Activated CD4-positive, CD25-positive, alpha-beta regulatory T cell (primary cell): ENCODE measurements at regions not wholly inside any gene's neighbourhood (a gene's known extent, or its start where the extent isn't known, plus 50 kb on each side); places are given as distances from the start of the nearest gene placed in this dataset.
"Not testable (repeated sequence)": the region's sequence is repeated elsewhere in the genome, so short reads cannot be mapped to it uniquely, and the experiment has no call there.

ENCODE experiments used
- DNase-seq, 4 experiments: peaks; one replicate each; lab custom pipeline; 2025; lab: John Stamatoyannopoulos, UW

DNA sequence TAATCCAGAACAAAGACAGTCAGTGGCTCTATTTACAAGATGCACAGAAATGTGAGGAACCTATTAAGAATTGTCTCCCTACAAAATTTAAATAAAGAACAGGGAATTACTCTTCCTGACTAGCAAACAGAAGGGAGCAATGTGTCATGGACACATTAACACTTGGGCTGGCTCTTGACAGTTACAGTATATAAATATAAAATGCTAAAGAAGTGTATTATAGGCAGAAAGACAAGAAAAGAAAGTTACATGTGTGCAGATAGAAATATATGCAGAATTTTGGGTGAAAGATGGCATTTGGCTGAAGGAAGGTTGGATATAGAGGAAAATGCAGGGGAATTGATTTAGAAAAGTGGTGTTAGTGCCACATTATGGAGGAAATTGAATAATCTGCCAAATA lies 2257.1 kb upstream of the ACO1 start:
- no peak for DNase-seq

DNA sequence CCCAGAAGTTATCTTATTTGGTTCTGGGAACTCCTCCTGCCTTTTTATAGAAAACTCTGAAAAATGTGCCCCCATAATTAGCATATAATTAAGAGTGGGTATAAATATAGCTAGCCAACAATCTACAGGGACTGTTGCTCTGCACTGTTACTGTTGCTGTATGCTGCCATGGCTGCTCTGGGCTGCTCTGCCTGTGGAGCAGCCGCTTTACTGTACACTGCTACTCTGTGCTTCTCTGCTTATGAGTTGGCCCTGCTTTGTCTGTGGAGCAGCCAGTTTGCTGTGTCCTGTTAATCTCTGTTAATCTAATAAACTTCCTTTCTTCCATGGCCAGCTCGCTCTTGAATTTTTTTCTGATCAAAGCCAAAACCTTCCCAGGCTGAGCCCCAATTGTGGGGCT lies 2244.0 kb upstream of the ACO1 start:
- DNase-seq = no peak

DNA sequence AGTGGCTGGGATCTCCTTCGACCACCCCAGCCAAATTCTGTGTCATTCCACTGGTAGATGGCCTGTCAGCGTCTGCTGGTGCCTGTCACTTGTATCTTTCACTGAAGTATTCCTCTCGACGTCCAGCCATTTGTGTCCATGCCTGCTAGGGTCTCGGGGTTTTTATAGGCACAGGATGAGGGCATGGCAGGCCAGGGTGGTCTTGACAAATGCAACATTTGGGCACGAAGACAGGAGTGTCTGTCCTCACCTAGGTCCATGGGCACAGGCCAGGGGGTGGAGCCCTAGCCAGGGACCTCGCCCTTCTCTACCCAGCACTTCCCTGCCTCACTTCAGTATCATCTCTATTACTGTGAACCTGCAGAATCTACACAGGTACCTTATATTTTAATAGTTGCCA lies 2223.9 kb upstream of the ACO1 start:
- no peak for DNase-seq

DNA sequence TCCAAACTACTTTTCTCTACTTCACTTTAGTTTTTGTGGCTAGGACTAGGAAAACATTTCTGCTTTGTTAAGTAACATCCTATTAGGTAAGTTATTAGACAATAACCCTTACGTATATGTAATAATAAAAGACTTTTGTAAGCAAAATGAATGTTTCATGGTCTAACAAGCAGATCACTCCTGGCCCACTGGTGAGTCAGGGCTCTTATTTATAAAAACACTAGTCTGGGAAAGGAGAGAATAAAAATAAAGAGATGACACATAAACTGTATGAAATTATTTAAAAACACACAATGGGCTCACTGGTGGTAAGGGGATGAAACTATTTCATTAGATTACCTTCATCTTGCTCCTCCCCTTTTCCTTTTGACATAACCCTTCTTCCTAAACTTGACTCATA lies 2212.2 kb upstream of the ACO1 start:
- no peak for DNase-seq

DNA sequence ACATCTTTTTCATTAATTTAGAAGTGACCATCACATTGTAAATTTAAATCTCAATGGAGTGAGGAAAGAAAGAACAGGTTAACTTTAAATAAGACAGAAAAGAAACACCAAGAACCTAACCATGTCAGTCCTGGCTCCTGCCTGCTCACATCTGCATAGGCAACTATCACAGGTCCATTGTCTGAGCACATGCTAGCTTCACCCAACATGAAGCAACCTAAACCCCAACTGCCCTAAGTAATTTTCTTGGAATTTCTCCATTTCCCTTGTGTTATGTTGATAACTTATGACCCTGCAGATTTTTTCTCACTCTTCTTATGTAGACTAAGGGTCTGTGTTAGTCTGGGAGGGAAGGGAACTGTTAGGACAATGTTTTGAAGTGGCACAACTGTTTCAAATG lies 2205.8 kb upstream of the ACO1 start:
- DNase-seq = no peak

DNA sequence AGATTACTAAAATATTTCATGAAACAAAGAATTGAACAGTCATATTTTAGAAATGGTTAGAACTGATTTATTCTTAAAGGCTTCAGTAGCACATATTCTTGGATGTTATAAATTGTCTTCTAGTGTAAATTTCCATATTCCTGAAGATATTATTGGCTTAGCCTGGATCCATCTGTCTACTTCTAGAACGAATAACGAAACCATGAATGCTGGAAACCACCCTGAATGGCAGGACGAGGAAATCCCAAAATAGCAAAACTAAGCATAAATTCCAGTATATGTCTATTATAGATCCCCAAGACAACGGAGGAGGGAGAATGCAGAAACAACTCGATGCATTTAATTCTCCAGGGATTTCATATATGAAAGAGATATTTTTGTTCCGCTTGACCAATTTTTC lies 2191.0 kb upstream of the ACO1 start:
- DNase-seq = no peak

DNA sequence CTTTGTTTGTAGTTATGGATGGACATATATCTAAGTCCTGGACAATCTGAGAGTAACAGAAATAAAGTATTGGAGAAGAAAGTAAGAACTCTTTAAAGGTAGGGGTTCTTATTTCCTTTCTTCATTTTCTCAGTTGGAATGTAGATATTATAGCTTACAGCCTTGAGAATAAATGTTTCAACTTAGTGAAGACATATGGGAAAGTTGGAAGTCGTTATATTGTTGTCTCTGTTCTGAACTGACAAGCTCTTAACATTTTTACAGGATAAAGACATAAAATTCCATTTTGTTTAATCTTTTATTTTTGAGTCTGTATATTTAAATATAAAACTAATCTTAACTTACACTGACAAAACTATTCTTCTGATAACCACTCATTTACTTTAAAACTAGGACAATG lies 2187.5 kb upstream of the ACO1 start:
- DNase-seq = no peak

DNA sequence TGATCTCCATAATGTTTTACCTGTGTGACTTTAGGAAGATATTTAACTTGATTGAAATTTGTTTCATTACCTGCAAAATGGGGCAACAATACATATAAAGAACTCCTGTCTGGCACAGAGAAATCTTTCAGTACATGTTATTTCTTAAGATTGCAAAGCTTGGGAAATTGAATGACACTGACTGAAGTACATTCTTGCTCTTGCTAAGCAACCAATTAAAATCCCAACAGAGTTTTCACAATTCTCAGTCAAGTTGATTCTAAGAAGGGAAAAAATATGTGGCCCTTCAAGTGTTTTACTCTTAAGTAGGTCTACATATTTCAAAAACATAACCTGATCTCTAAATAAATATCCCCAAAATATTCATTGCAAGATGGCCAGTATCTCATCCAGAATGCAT lies 2187.0 kb upstream of the ACO1 start:
- DNase-seq = no peak

DNA sequence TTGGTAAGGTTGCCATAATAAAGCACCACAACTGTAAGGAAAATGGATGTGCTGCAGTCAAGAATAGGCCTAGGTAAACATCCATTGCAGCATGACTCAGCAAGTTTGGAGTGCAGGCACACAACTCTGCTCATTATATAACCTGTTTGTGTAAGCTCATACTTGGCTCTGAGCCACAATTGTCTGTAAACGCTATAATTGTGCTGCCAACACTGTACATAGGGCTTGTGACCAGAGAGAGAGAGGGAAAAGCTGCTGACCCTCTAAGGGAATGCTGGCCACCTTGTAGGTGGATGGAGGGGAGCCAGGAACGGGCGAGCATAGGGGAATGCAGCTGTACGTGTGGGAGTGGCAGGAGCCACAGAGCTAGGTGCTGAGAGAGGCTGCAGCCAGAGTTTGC lies 2186.5 kb upstream of the ACO1 start:
- no peak for DNase-seq

DNA sequence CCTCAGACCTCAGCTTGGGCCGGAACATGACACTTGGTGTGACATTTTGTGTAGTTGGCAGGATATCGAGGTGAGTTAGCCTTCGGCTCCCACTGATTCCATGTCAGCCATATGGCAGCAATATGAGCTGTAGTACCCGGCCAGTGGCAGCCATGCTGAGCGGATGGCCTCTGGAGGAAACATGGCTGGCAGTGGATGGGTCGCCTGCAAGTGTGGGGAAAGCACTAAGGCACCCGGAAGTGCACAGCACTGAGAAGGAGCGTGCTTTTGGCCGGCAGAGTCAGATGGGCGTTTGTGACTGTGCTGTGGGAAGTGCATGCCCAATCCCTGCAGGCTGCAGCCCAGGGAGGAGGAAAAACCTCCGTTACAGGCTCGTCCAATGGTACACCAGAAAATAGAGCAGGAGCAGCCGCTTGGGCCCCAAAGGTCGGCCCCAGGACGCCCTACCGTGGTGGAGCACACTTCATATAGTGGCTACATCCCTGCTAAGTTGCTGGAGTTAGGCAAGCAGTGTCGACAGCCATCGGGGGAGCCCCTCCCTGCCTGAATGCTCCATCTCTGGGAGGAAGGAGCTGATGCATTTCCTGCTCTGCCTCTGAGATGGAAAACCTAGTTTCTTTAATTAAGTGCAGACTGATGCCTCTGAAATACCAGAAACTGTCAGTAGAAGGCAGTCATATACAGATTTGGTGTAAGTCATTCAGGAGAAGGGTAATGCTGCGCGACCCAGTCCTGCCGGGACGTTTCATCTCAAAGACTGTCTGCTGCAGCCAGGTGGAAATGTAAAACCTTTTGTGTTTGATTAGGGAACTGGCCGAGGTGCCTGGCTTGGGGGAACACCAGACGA lies 2185.8 kb upstream of the ACO1 start:
- DNase-seq = no peak

DNA sequence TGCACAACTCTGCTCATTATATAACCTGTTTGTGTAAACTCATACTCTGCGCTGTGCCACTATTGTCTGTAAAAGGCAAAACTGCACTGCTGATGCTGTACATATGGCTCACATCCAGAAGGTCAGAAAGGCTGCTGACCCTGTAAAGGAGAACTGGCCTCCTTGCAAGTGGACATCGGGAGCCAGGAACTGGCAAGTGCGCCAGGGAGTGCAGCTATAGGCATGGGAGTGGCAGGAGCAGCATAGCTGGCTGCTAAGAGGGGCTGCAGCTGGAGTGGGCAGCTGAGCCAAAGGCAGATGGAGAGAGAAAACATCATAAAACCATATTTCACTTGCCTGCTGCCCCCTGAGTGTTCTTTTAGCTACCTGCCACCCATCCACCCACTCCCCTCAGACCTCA lies 2183.4 kb upstream of the ACO1 start:
- DNase-seq = no peak

DNA sequence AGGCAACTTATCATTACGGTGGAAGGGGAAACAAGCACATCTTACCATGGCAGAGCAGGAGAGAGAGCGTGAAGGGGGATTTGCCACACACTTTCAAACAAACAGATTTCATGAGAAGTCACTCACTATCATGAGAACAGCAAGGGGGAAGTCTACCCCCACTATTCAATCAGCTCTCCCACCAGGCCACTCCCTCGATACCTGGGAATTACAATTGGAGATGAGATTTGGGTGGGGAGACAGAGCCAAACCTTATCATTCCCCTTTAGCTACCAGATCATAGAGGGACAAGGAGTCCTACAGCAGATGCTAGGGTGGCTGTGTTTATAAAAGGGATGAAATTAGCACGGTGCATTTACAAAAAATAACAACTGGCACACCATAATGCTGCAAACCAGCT lies 2149.4 kb upstream of the ACO1 start:
- no peak for DNase-seq

DNA sequence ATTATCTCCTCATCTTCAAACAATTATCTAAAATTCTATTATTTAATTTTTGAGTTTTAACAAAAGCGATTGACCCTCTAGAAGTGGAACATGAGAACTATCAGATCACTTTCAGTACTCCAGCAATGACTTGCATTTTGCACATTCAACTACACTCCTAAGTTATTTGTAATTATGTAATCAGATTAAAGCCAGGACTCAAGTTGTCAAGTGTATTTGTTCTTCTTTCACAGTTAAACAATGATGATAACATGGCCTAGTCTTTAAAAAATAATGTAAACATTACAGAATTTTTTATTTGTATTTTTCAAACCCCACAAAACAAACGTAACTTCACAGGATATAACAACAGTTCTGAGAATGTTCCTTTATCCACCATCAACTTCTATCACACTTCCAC lies 2148.9 kb upstream of the ACO1 start:
- no peak for DNase-seq

DNA sequence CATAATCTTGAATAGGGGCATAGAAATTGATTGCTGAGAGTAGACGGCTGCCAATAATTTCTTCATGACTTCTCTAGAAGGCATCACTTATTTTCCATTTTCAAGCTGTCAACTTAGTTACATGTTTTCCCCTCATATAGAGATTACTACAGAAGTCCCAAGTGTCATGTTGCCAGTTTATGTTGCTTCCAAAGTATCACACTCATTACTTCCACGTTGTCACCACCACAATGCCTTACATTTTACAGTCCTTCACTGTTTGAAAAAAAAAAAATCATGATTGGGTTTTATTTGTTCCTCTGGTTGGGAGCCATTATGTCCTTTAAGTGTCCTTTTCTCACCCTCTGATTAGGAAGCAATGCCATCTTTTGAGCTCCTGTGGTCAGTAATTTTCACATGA lies 2144.6 kb upstream of the ACO1 start:
- no peak for DNase-seq

DNA sequence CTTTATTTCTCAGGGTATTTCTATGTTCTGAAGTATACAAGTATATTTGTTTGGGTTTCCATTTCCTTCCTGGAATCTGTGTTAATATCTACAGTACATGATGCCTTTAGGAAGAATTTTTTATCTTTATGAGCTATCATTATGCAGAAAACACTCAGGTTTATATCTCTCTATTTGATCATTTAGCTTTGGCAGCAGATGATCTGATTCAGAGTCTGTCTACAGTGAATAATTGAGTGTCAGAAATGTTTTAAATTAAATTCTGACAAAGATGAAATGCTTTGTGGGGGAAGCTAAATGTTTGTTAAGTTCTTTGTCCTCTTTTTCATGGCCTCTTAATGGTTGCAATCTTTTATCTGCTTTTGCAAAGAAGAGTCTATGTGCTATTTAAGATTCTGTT lies 2141.0 kb upstream of the ACO1 start:
- DNase-seq = no peak

DNA sequence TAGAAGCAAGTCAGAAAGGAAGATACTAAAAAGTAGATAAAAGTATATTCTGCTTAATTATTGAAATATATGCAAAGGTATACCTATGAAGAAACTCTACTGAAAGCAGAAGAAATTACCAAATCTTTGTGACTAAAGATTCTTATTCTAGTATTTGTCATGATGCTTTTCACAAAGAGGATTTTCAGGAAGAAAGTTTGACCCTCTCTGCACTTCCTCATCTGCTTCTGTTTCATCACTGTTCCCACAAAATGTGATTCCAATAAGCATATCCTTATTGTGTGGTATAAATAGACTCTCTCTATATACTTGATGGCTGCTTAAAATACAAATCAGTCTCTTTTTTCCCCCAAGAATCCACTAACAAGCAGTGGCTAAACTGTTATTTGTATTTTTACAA lies 2139.6 kb upstream of the ACO1 start:
- DNase-seq = no peak

DNA sequence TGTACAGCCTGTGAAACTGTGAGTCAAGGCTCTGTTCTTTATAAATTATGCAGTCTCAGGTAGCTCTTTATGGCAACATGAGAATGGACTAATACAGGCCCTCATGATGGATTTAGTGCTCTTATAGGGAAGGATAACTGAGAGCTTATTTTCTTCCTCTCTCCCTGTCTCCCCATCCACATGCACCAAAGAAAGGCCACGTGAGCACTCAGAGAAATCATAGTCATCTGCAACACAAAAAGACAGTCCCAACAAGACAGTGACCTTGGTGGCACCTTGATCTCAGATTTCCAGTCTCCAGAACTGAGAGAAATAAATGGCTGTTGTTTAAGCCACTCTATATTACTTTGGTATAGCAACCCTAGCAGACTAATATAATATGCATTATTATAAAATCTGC lies 2133.6 kb upstream of the ACO1 start:
- DNase-seq = no peak

DNA sequence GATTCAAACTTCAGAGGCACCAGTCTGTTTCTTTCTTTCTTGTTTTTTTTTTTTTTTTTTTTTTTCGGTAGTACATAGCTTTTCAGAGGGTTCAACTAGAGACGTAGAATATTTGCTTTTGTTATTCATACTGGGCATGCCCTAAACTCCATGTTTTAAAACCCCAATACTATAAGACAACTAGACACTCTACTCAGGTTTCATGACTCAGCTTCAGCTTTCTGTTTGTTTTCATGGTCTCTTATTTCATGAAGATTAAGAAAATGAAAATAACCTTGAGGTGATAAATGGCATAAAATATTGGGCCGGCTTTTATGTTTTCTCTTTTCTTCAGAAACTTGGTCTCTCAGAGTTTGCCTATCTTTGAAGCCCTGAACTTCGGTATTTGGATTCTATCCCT lies 2126.3 kb upstream of the ACO1 start:
- no peak for DNase-seq

DNA sequence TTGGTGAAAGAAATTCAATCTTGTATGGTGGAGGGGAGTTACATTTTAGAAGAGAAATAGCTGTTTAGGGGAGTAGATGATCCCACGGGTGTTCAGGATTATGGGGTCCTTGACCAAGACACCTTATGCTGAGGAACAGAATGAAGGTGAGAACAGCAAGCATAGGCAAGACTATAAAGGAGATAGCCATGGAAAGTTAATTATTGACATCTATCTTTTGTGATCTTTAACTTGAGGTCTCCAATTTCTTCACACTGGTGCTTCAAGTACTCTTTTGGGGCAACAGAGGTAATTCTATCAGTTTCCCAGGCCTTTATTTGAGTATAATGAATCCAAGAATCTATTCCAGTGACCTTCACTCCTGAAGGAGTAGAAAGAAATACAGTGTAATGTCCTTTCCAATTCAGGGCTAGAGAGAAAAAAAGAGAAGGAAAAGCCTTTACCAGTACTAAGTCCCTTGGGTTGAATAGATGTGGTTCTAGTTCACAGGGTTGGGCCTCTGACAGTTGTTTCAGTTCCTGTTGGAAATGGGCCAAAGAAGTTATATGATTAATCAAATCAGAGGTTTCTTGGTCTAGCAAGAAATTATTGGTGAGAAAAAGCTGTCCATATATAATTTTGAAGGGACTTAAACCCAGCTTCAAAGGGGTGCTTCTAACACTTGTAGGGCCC lies 2104.1 kb upstream of the ACO1 start:
- no peak for DNase-seq

DNA sequence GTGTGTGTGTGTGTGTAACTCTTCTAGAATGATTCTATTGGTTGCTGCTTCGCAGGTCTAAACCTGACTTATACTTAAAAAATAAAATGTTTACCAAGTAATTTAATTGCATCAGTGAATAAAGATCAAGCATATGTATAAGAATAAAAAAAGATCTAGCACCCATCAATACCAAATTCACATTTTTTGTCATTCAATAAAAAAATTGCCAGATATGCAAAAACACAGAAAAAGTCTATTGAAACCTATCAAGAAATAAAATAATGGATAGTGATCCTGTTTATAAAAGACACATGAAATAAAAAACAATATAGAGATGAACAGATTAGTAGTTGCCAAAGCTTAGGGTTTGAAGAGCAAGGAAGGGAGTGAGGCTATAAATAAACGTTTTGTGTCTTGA lies 2095.0 kb upstream of the ACO1 start:
- no peak for DNase-seq

DNA sequence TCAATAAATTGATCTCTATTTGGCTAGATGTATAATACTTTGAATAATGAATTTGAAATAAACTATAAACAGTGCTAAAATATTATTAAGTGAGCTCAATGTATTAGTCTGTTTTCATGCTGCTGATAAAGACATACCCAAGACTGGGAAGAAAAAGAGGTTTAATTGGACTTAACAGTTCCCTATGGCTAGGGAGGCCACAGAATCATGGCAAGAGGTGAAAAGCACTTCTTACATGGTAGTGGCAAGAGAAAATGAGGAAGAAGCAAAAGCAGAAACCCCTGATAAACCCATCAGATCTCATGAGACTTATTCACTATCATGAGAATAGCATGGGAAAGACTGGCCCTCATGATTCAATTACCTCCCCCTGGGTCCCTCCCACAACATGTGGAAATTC lies 2092.4 kb upstream of the ACO1 start:
- not testable (repeated sequence) for DNase-seq

DNA sequence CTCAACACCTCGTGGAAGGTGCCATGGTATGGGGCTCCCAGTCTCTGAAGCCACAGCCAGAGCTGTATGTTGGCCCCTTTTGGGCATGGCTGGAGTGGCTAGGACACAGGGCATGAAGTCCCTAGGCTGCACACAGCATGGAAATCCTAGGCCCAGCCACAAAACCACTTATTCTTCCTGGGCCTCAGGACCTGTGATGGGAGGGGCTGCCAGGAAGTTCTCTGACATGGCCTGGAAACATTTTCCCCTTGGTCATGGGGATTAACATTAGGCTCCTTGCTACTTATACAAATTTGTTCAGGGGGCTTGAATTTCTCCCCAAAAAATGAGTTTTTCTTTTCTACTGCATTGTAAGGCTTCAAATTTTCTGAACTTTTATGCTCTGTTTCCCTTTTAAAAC lies 2091.2 kb upstream of the ACO1 start:
- no peak for DNase-seq

DNA sequence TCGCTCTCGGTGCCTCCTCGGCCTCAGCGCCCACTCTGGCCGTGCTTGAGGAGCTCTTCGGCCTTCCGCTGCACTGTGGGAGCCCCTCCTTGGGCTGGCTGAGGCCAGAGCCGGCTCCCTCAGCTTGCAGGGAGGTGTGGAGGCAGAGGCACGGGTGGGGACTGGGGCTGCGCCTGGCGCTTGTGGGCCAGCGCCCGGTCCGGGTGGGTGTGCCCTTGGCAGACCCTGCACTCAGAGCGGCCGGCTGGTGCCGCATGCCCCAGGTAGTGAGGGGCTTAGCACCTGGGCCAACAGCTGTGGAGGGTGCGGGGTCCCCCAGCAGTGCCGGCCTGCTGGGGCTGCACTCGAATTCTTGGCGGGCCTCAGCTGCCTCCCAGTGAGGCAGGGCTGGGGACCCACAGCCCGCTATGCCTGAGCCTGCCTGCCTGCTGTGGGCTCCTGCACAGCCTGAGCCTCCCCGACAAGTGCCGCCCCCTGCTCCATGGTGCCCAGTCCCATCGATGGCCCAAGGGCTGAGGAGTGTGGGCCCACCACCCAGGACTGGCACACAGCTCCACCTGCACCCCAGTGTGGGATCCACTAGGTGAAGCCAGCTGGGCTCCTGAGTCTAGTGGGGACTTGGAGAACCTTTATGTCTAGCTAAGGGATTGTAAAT lies 2085.2 kb upstream of the ACO1 start:
- DNase-seq = no peak
